ENCODE measurements at regions not wholly inside any gene's neighbourhood (a gene's known extent, or its start where the extent isn't known, plus 50 kb on each side); places are given as distances from the start of the nearest gene placed in this dataset.

DNA sequence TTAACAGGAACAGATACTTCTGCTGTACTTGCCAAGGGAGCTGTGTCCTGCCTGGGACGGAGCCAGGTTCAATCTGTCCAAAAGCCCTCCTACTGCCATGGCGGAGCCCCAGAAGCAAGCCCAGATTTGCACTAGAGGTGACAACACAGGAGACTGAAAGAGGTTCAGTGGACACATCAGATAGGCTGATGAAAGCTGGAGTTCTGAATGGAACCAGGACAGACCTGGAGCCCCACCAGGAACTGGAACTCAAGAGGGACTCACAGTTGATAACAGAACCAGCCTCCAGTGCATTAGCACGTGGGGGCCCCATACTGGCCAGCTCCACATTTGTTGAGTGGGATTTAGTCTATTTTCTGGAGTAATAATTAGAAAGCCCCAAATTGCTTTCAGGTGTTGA is 315.5 kb downstream of the ARRDC4 start:
- Histone ChIP-seq H3K27ac (ENCODE audit: low read depth, low read length) (no peak overlapping the region), H3K4me1 (ENCODE audit: insufficient read depth, low read length) (no peaks in the 10 kb centered on the region), H3K27me3 (ENCODE audit: insufficient read depth, low read length, poor library complexity, severe bottlenecking) (no peaks in the 10 kb centered on the region), H3K9me3 (ENCODE audit: low read length) (no peaks in the 10 kb centered on the region), H3K36me3 (ENCODE audit: insufficient read depth, low read length) (no peaks in the 10 kb centered on the region), H3K4me3 (ENCODE audit: low read length) (no peak overlapping the region)
- ChIA-PET CTCF (no interaction called here), POLR2A (no interaction called here)
- no peak overlapping the region for H3K4me3 Mint-ChIP-seq
- H3K9me3 Mint-ChIP-seq: peaks cover 0 to 6% (median 0%) of the 10 kb centered on the region in 5 donors
- no peak overlapping the region for H3K27ac Mint-ChIP-seq
- H3K27me3 Mint-ChIP-seq: no peaks in the 10 kb centered on the region
- H3K4me1 Mint-ChIP-seq: no peaks in the 10 kb centered on the region
- no peaks in the 10 kb centered on the region for H3K36me3 Mint-ChIP-seq
- DNase-seq: no peak

DNA sequence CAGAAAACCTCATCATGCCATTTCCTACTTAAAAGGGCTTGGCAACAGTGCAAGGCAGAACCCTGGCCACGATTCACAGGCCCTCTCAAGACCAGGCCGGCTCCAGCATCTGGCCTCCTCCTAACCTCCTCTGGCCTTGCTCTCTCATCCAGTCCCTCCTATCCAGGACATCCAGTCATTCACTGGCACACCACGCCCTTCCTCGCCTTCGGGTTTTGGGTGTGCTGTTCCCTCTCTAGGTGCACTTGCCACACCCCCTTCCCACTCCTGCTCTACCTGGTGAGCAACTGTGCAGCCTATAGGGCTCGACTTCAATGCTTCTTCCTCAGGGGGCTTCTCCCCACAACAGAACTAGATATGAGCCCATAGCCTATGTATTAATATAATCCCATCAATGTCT is 317.1 kb downstream of the ARRDC4 start:
- no peak overlapping the region for H3K27ac ChIP-seq (ENCODE audit: low read depth, low read length)

DNA sequence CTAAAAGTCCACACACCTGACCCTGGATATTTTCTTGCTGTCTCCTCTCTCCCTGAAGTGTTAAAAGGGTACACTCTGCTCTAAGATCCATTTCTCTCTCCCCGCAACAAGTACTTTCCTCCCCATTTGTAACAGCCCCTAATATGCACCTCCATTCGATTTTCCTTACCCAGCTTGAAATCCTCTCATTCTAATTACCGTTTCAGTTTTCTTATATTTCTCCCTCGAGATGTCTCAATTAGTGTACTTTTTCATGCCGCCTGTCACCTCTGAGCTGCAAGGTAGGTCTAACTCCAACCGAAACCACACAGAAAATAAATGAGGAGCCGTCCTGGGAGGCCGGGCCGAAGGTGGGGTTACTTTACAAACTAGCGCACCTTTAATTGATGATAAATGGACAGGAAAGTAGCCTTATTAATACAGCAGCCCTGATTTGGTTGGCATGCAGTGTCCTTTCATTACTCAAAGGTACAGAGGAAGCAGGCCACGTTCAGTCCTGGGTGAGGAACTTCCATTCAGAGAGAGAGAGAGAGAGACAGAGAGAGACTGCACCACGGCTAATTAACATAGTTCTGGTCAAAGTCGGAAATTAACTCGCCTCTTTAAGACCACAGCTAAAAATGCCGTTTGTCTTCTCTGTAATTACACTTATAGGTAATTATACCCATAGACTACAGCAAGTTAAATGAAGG is 319.9 kb downstream of the ARRDC4 start:
- no peak overlapping the region for H3K27ac Mint-ChIP-seq
- no peak overlapping the region for H3K27ac ChIP-seq (ENCODE audit: low read depth, low read length)
- H3K4me3 ChIP-seq (ENCODE audit: low read length): no peak overlapping the region
- no peak for DNase-seq
- H3K4me1 Mint-ChIP-seq: no peaks in the 10 kb centered on the region
- CTCF ChIA-PET: no interaction called here
- H3K27me3 Mint-ChIP-seq: peaks cover 0 to 8% of the 10 kb centered on the region in 2 donors
- H3K36me3 ChIP-seq (ENCODE audit: insufficient read depth, low read length): no peaks in the 10 kb centered on the region
- peaks cover 0 to 5% (median 0%) of the 10 kb centered on the region in 5 donors for H3K9me3 Mint-ChIP-seq
- POLR2A ChIA-PET: no interaction called here
- no peaks in the 10 kb centered on the region for H3K4me1 ChIP-seq (ENCODE audit: insufficient read depth, low read length)
- H3K36me3 Mint-ChIP-seq: no peaks in the 10 kb centered on the region
- no peaks in the 10 kb centered on the region for H3K27me3 ChIP-seq (ENCODE audit: insufficient read depth, low read length, poor library complexity, severe bottlenecking)
- no peak overlapping the region for H3K4me3 Mint-ChIP-seq
- H3K9me3 ChIP-seq (ENCODE audit: low read length): no peaks in the 10 kb centered on the region

More for the DNA sequence above, 317.1 kb downstream of the ARRDC4 start:
- Histone ChIP-seq H3K4me3 (ENCODE audit: low read length) (no peak overlapping the region), H3K36me3 (ENCODE audit: insufficient read depth, low read length) (no peaks in the 10 kb centered on the region), H3K4me1 (ENCODE audit: insufficient read depth, low read length) (no peaks in the 10 kb centered on the region), H3K27me3 (ENCODE audit: insufficient read depth, low read length, poor library complexity, severe bottlenecking) (no peaks in the 10 kb centered on the region), H3K9me3 (ENCODE audit: low read length) (no peaks in the 10 kb centered on the region)
- H3K27ac Mint-ChIP-seq: no peak overlapping the region
- CTCF ChIA-PET: no interaction called here
- no peak for DNase-seq
- H3K36me3 Mint-ChIP-seq: no peaks in the 10 kb centered on the region
- H3K4me3 Mint-ChIP-seq: no peak overlapping the region
- peaks cover 0 to 5% (median 2%) of the 10 kb centered on the region in 5 donors for H3K9me3 Mint-ChIP-seq
- H3K4me1 Mint-ChIP-seq: no peaks in the 10 kb centered on the region
- peaks cover 0 to 2% of the 10 kb centered on the region in 2 donors for H3K27me3 Mint-ChIP-seq
- POLR2A ChIA-PET: no interaction called here

DNA sequence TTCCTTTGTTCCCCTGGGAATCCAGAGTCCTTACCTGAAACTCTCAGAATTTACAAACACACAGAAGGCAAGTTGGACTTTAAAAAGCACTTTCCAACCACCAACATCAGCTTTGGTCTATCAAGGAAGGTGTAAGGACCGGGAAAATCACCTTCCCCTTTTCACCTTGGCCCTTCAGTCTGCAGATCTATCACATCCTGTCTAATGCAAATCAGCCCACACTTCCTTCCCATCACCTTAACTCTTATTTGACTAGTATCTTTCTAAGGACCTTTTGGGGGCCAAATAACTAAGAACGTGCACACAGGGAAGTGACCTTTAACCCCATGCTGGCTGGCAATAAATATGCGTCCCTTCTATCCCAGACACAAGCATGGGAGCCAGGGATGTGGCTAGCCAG is 320.6 kb downstream of the ARRDC4 start:
- Histone ChIP-seq H3K27me3 (ENCODE audit: insufficient read depth, low read length, poor library complexity, severe bottlenecking) (no peaks in the 10 kb centered on the region), H3K9me3 (ENCODE audit: low read length) (no peaks in the 10 kb centered on the region), H3K4me3 (ENCODE audit: low read length) (no peak overlapping the region), H3K27ac (ENCODE audit: low read depth, low read length) (no peak overlapping the region), H3K36me3 (ENCODE audit: insufficient read depth, low read length) (no peaks in the 10 kb centered on the region), H3K4me1 (ENCODE audit: insufficient read depth, low read length) (no peaks in the 10 kb centered on the region)
- POLR2A ChIA-PET: no interaction called here
- Mint-ChIP-seq H3K4me3 (no peak overlapping the region), H3K27me3 (peaks cover 0 to 11% of the 10 kb centered on the region in 2 donors), H3K27ac (no peak overlapping the region), H3K4me1 (no peaks in the 10 kb centered on the region), H3K36me3 (no peaks in the 10 kb centered on the region), H3K9me3 (peaks cover 0 to 5% (median 0%) of the 10 kb centered on the region in 5 donors)
- CTCF ChIA-PET: no interaction called here
- no peak for DNase-seq

- Histone ChIP-seq H3K4me1 (ENCODE audit: insufficient read depth, low read length) (no peaks in the 10 kb centered on the region), H3K9me3 (ENCODE audit: low read length) (no peaks in the 10 kb centered on the region), H3K36me3 (ENCODE audit: insufficient read depth, low read length) (no peaks in the 10 kb centered on the region), H3K27me3 (ENCODE audit: insufficient read depth, low read length, poor library complexity, severe bottlenecking) (no peaks in the 10 kb centered on the region), H3K27ac (ENCODE audit: low read depth, low read length) (no peak overlapping the region), H3K4me3 (ENCODE audit: low read length) (no peak overlapping the region)
- ChIA-PET CTCF (no interaction called here), POLR2A (no interaction called here)
- Mint-ChIP-seq H3K27ac (no peak overlapping the region), H3K27me3 (peaks cover 0 to 11% of the 10 kb centered on the region in 2 donors), H3K9me3 (peaks cover 0 to 2% (median 0%) of the 10 kb centered on the region in 5 donors), H3K4me1 (no peaks in the 10 kb centered on the region), H3K36me3 (no peaks in the 10 kb centered on the region), H3K4me3 (peak overlapping the region in 1 of 7 donors; percentile 0)
- DNase-seq: no peak
Observed at GRCh38 chr15:98282656-98283332, 322.3 kb downstream of the ARRDC4 start.

DNA sequence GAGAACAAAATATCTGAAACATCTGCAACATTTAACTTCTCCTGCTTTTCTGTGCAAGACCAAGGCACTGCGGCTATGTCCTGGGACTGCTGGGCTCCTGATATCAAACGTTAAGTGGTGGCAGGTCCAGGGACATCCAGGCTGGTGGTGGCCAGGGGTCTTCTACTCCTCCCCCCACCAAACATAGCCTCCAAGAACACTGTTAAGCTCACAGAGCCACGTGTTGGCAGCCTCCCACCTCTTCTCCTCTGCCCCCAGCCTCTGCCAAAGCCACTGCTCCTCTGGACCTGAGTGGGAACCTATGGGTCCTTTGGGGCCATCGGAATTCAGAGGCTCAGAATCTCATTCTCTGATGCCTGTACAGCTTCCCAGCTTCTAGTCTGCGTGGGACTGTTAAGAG is 325.7 kb downstream of the ARRDC4 start:
- H3K9me3 ChIP-seq (ENCODE audit: low read length): no peaks in the 10 kb centered on the region
- POLR2A ChIA-PET: no interaction called here
- no peaks in the 10 kb centered on the region for H3K36me3 ChIP-seq (ENCODE audit: insufficient read depth, low read length)
- H3K27ac ChIP-seq (ENCODE audit: low read depth, low read length): no peak overlapping the region
- DNase-seq: no peak
- Mint-ChIP-seq H3K4me1 (no peaks in the 10 kb centered on the region), H3K9me3 (peaks cover 0 to 2% (median 0%) of the 10 kb centered on the region in 5 donors), H3K27ac (no peak overlapping the region), H3K36me3 (peaks cover 0 to 1% (median 0%) of the 10 kb centered on the region in 3 donors), H3K4me3 (no peak overlapping the region), H3K27me3 (peaks cover 0 to 12% of the 10 kb centered on the region in 2 donors)
- CTCF ChIA-PET: no interaction called here
- no peaks in the 10 kb centered on the region for H3K4me1 ChIP-seq (ENCODE audit: insufficient read depth, low read length)
- H3K27me3 ChIP-seq (ENCODE audit: insufficient read depth, low read length, poor library complexity, severe bottlenecking): no peaks in the 10 kb centered on the region
- no peak overlapping the region for H3K4me3 ChIP-seq (ENCODE audit: low read length)

GRCh38 chr15:98286831-98287230 is 326.3 kb downstream of the ARRDC4 start:
- Histone ChIP-seq H3K27ac (ENCODE audit: low read depth, low read length) (no peak overlapping the region), H3K9me3 (ENCODE audit: low read length) (no peaks in the 10 kb centered on the region), H3K27me3 (ENCODE audit: insufficient read depth, low read length, poor library complexity, severe bottlenecking) (no peaks in the 10 kb centered on the region), H3K36me3 (ENCODE audit: insufficient read depth, low read length) (no peaks in the 10 kb centered on the region), H3K4me3 (ENCODE audit: low read length) (no peak overlapping the region), H3K4me1 (ENCODE audit: insufficient read depth, low read length) (no peaks in the 10 kb centered on the region)
- Mint-ChIP-seq H3K36me3 (peaks cover 0 to 1% (median 0%) of the 10 kb centered on the region in 3 donors), H3K9me3 (peaks cover 0 to 2% (median 0%) of the 10 kb centered on the region in 5 donors), H3K27ac (no peak overlapping the region), H3K4me1 (no peaks in the 10 kb centered on the region), H3K27me3 (peaks cover 0 to 10% of the 10 kb centered on the region in 2 donors), H3K4me3 (no peak overlapping the region)
- CTCF ChIA-PET: no interaction called here
- POLR2A ChIA-PET: no interaction called here
- DNase-seq: no peak

GRCh38 chr15:98288091-98288590 is 327.6 kb downstream of the ARRDC4 start:
- CTCF ChIA-PET: no interaction called here
- no peak overlapping the region for H3K4me3 Mint-ChIP-seq
- H3K9me3 Mint-ChIP-seq: no peaks in the 10 kb centered on the region
- no peak overlapping the region for H3K4me3 ChIP-seq (ENCODE audit: low read length)
- peaks cover 0 to 1% (median 0%) of the 10 kb centered on the region in 3 donors for H3K36me3 Mint-ChIP-seq
- H3K4me1 Mint-ChIP-seq: peaks cover 0 to 3% (median 0%) of the 10 kb centered on the region in 3 donors
- H3K4me1 ChIP-seq (ENCODE audit: insufficient read depth, low read length): no peaks in the 10 kb centered on the region
- H3K27me3 Mint-ChIP-seq: peaks cover 0 to 10% of the 10 kb centered on the region in 2 donors
- H3K9me3 ChIP-seq (ENCODE audit: low read length): no peaks in the 10 kb centered on the region
- H3K27ac Mint-ChIP-seq: no peak overlapping the region
- POLR2A ChIA-PET: no interaction called here
- H3K27ac ChIP-seq (ENCODE audit: low read depth, low read length): no peak overlapping the region
- no peaks in the 10 kb centered on the region for H3K27me3 ChIP-seq (ENCODE audit: insufficient read depth, low read length, poor library complexity, severe bottlenecking)
- H3K36me3 ChIP-seq (ENCODE audit: insufficient read depth, low read length): no peaks in the 10 kb centered on the region
- DNase-seq: no peak

All from CD8-positive, alpha-beta memory T cell (primary cell).